ENCODE measurements at regions not wholly inside any gene's neighbourhood (a gene's known extent, or its start where the extent isn't known, plus 50 kb on each side); places are given as distances from the start of the nearest gene placed in this dataset.

DNA sequence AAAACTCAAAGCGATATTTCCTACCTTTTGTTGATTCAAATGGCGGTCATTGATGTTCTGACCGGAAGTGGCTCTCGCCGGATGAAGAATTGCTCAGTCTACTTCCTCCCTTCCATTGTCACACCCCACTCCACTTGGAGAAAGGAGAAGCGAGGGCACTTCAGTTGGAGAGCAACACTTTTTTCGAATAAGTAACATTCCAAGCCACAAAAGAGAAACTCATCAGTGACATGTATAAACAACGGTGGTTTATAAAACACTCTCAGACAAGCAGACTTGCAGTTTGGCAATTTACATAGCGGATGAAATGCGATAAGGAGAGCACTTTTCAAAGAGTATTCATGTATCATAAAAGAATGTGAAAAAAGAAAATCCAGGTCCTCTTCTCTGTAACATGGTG, 919.1 kb downstream of the MCTP2 start:
- TF ChIP-seq NR2C2 (CRISPR knock-in tag; IDR thresholded peaks at IDR 0.05; ENCODE audit: borderline replicate concordance) (no peak), CEBPB (IDR thresholded peaks at IDR 0.05; ENCODE audit: borderline replicate concordance, low read depth, low read length) (no peak), ZNF776 (CRISPR knock-in tag; IDR thresholded peaks at IDR 0.05) (no peak), ETV6 (CRISPR knock-in tag; conservative IDR thresholded peaks at IDR 0.05) (no peak)
